ENCODE measurements at regions not wholly inside any gene's neighbourhood (a gene's known extent, or its start where the extent isn't known, plus 50 kb on each side); places are given as distances from the start of the nearest gene placed in this dataset.

- no peaks in the 10 kb centered on the region for H3K27me3 ChIP-seq (replicated peaks in 1 of 4; ENCODE audit: control extremely low read depth in 1 of 4, control insufficient read depth in 3 of 4, insufficient read depth in 4 of 4, low read length in 3 of 4)
- Mint-ChIP-seq H3K27me3 (peaks cover 5% of the 10 kb centered on the region), H3K27ac (no peak overlapping the region), H3K4me1 (no peaks in the 10 kb centered on the region), H3K4me3 (no peak overlapping the region), H3K9me3 (ENCODE audit: insufficient read depth) (no peaks in the 10 kb centered on the region)
- no peak overlapping the region for H3K27ac ChIP-seq (ENCODE audit: low read length in 2 of 2)
- no peaks in the 10 kb centered on the region for H3K79me2 ChIP-seq (ENCODE audit: control insufficient read depth, insufficient read depth, low read length)
- H3K4me1 ChIP-seq (ENCODE audit: control insufficient read depth in 2 of 2, insufficient read depth in 2 of 2, low read length in 2 of 2): no peaks in the 10 kb centered on the region
- H3K4me3 ChIP-seq (ENCODE audit: control extremely low read depth in 1 of 5, extremely low read depth in 1 of 5, insufficient read depth in 1 of 5, low read depth in 2 of 5, low read length in 4 of 5): no peak overlapping the region
- 100% methylated on average over 3 of the region's 3 CpGs for WGBS (ENCODE audit: insufficient coverage)
- H3K4me2 ChIP-seq (replicated peaks; ENCODE audit: low read depth, low read length, poor library complexity, severe bottlenecking): no peak overlapping the region
- ATAC-seq (ENCODE audit: low read depth): no peak
- no peaks in the 10 kb centered on the region for H3K36me3 ChIP-seq (replicated peaks in 1 of 2; ENCODE audit: control extremely low read depth in 1 of 2, control insufficient read depth in 1 of 2, extremely low read depth in 1 of 2, insufficient read depth in 2 of 2, low read length in 1 of 2)
- H3K9ac ChIP-seq (ENCODE audit: low read length): no peak overlapping the region
- intact Hi-C loops (cut with micrococcal nuclease): no loop called here
- ChIA-PET CTCF (no interaction called here), POLR2A (no interaction called here)
- no peak for TF ChIP-seq EZH2 (IDR thresholded peaks at IDR 0.05; ENCODE audit: borderline replicate concordance, insufficient read depth, low read depth, low read length, poor library complexity, severe bottlenecking)
- TF ChIP-seq CTCF (IDR thresholded peaks at IDR 0.05): no peak
- no peaks in the 10 kb centered on the region for H4K20me1 ChIP-seq (ENCODE audit: control insufficient read depth, insufficient read depth, low read length, poor library complexity, severe bottlenecking)
- H3K9me3 ChIP-seq (ENCODE audit: control extremely low read depth in 1 of 3, control insufficient read depth in 2 of 3, insufficient read depth in 1 of 3, low read length in 2 of 3): no peaks in the 10 kb centered on the region
- no peak for DNase-seq
- no peak overlapping the region for H2AFZ ChIP-seq (ENCODE audit: insufficient read depth, low read depth, low read length, poor library complexity, severe bottlenecking)
These were observed 85.3 kb upstream of the MAF start for GRCh38 chr16:79685871-79686270.

GRCh38 chr16:79679334-79679733, 78.8 kb upstream of the MAF start:
- Mint-ChIP-seq H3K27ac (no peak overlapping the region), H3K4me1 (no peaks in the 10 kb centered on the region), H3K27me3 (no peaks in the 10 kb centered on the region), H3K4me3 (no peak overlapping the region), H3K9me3 (ENCODE audit: insufficient read depth) (no peaks in the 10 kb centered on the region)
- H3K79me2 ChIP-seq (ENCODE audit: control insufficient read depth, insufficient read depth, low read length): no peaks in the 10 kb centered on the region
- ATAC-seq (ENCODE audit: low read depth) (no peak), DNase-seq (no peak)
- H3K4me1 ChIP-seq (ENCODE audit: control insufficient read depth in 2 of 2, insufficient read depth in 2 of 2, low read length in 2 of 2): no peaks in the 10 kb centered on the region
- POLR2A ChIA-PET: no interaction called here
- no peaks in the 10 kb centered on the region for H3K27me3 ChIP-seq (replicated peaks in 1 of 4; ENCODE audit: control extremely low read depth in 1 of 4, control insufficient read depth in 3 of 4, insufficient read depth in 4 of 4, low read length in 3 of 4)
- no peaks in the 10 kb centered on the region for H4K20me1 ChIP-seq (ENCODE audit: control insufficient read depth, insufficient read depth, low read length, poor library complexity, severe bottlenecking)
- H3K27ac ChIP-seq (ENCODE audit: low read length in 2 of 2): no peak overlapping the region
- no peaks in the 10 kb centered on the region for H3K9me3 ChIP-seq (ENCODE audit: control extremely low read depth in 1 of 3, control insufficient read depth in 2 of 3, insufficient read depth in 1 of 3, low read length in 2 of 3)
- no peak overlapping the region for H3K4me3 ChIP-seq (ENCODE audit: control extremely low read depth in 1 of 5, extremely low read depth in 1 of 5, insufficient read depth in 1 of 5, low read depth in 2 of 5, low read length in 4 of 5)
- H3K4me2 ChIP-seq (replicated peaks; ENCODE audit: low read depth, low read length, poor library complexity, severe bottlenecking): no peak overlapping the region
- no peak overlapping the region for H3K9ac ChIP-seq (ENCODE audit: low read length)
- TF ChIP-seq CTCF (IDR thresholded peaks at IDR 0.05) (no peak), EZH2 (IDR thresholded peaks at IDR 0.05; ENCODE audit: borderline replicate concordance, insufficient read depth, low read depth, low read length, poor library complexity, severe bottlenecking) (no peak)
- CTCF ChIA-PET: no interaction called here
- WGBS (ENCODE audit: insufficient coverage): no CpG with 5 or more reads among the region's 1 CpG
- no peaks in the 10 kb centered on the region for H3K36me3 ChIP-seq (replicated peaks in 1 of 2; ENCODE audit: control extremely low read depth in 1 of 2, control insufficient read depth in 1 of 2, extremely low read depth in 1 of 2, insufficient read depth in 2 of 2, low read length in 1 of 2)
- intact Hi-C loops (cut with micrococcal nuclease): no loop called here
- H2AFZ ChIP-seq (ENCODE audit: insufficient read depth, low read depth, low read length, poor library complexity, severe bottlenecking): no peak overlapping the region
